GM10266 (cell line): ENCODE measurements at regions not wholly inside any gene's neighbourhood (a gene's known extent, or its start where the extent isn't known, plus 50 kb on each side); places are given as distances from the start of the nearest gene placed in this dataset.

Source experiments
- DNase-seq: peaks from one replicate; pipeline ENCODE4 v3.0.0; 2012; ENCODE audit errors: extremely low spot score
- TF ChIP-seq, protein P1 (sequence below): IDR thresholded peaks from 2 replicates; pipeline ENCODE4 v1.5.1; 2012; ENCODE audit warnings: mild to moderate bottlenecking, low read depth; ENCODE audit not compliant: control insufficient read depth, insufficient read depth; ENCODE audit errors: missing control alignments

- no peak for DNase-seq
- TF ChIP-seq, protein P1, sequence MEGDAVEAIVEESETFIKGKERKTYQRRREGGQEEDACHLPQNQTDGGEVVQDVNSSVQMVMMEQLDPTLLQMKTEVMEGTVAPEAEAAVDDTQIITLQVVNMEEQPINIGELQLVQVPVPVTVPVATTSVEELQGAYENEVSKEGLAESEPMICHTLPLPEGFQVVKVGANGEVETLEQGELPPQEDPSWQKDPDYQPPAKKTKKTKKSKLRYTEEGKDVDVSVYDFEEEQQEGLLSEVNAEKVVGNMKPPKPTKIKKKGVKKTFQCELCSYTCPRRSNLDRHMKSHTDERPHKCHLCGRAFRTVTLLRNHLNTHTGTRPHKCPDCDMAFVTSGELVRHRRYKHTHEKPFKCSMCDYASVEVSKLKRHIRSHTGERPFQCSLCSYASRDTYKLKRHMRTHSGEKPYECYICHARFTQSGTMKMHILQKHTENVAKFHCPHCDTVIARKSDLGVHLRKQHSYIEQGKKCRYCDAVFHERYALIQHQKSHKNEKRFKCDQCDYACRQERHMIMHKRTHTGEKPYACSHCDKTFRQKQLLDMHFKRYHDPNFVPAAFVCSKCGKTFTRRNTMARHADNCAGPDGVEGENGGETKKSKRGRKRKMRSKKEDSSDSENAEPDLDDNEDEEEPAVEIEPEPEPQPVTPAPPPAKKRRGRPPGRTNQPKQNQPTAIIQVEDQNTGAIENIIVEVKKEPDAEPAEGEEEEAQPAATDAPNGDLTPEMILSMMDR: no peak
Observed at GRCh38 chr14:86527312-86527711, 997.4 kb downstream of the FLRT2 start.

GRCh38 chr14:86525673-86526072 is 995.7 kb downstream of the FLRT2 start:
- DNase-seq: no peak
- TF ChIP-seq, protein P1: no peak

DNA sequence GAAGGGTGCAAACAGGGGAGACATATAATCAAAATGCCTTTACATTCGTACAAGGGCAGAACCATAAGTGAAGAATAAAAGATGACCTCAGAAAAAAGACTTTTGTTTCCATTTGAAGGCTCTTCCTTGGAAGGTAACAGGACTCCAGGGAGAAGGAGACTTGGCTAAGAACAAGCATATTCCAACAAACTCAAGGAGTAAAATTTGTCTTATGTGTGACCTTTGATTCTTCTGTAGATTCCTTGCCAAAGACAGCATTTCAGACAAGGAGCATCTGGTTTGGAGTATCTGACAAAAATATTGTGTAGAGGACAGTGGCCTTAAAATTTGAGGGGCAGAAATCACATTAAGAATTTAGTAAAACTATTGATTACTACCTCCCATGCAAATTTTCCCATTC is 991.9 kb downstream of the FLRT2 start:
- TF ChIP-seq, protein P1: no peak
- no peak for DNase-seq

- DNase-seq: no peak
- TF ChIP-seq, protein P1: no peak
Observed at GRCh38 chr14:86521031-86521730, 991.2 kb downstream of the FLRT2 start.

DNA sequence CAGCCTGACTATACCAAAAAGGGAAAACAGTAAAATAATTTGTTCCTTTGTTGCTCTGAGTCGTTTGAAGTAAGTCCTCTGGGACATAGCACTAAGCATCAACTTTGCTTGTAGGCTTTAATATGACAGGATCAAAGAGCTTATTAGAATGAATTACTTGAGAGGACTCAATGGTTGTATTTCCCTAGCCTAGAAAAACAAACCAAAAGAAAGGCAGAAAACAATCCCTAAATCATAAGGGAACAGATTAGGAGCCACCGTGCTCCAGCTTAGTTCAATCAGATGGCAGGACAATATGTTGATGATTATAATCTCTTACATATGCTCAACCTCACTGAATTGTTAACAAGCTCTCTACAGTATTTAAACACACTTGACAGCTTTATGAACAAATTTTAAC is 988.4 kb downstream of the FLRT2 start:
- DNase-seq: no peak
- TF ChIP-seq, protein P1: no peak

GRCh38 chr14:86515195-86515594 is 985.3 kb downstream of the FLRT2 start:
- TF ChIP-seq, protein P1: no peak

DNA sequence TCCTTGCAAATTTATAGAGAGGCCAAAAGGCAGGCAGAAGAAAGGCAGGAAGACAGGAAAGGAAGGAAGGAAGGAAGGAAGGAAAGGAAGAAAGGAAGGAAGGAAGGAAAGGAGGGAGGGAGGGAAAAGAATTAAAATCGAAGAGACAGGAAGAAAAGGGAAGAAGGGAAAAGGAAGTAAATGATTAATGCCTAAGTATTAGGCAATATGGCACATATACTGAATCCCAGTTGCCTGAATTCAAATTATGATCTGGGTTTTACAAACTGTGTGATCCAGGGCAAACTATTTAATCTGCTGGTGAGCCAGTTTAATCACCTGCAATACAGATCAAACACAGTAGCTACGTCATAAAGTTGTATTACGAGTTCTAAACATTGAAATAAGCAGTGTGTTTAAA is 983.6 kb downstream of the FLRT2 start:
- TF ChIP-seq, protein P1: no peak
- no peak for DNase-seq

More at GRCh38 chr14:86515195-86515594, 985.3 kb downstream of the FLRT2 start:
- no peak for DNase-seq
